ENCODE measurements at regions not wholly inside any gene's neighbourhood (a gene's known extent, or its start where the extent isn't known, plus 50 kb on each side); places are given as distances from the start of the nearest gene placed in this dataset.

DNA sequence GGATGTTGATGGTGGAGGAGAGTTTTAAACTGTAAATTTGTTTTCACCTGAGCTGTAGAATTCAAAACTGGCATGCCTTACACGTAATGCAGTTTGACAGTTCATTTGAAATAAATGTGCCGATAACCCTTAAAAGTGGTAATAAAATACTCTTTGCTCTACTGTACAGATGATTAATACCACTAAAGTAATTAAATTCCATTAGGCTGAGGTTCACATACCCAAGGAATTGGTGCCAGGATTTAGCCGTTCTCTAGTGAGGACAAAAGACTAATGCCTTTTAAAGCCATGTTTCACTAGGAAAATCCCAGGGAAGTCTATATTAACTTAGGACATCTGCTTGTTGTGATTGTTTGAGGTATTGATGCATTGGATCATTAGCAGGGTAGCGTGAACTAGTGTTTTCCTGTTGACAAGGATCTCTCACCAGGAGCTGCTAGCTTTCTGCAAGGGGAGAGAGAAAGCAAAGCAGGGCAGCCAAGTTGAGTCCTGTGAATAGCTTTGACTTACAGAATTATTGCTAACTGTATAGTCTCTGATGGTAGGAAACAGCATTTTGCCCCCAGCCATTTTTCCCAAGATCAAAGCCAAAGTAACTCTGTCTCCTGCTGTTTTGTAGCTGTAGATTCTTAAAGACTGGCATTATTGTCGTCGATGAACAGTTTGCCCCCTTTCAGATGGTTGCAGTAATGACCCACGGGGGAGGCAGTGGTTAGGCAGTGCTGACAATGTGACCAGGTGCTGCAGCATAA, 280.9 kb upstream of the FANCL start:
- H3K27ac ChIP-seq = no peak overlapping the region
- H3K27me3 ChIP-seq (ENCODE audit: low read depth) = no peaks in the 10 kb centered on the region
- DNase-seq = no peak
- no peak overlapping the region for H3K4me3 ChIP-seq
- H3K9me3 ChIP-seq = no peaks in the 10 kb centered on the region
- intact Hi-C loops (cut with DNase I) = no loop called here
- TF ChIP-seq, protein P1, sequence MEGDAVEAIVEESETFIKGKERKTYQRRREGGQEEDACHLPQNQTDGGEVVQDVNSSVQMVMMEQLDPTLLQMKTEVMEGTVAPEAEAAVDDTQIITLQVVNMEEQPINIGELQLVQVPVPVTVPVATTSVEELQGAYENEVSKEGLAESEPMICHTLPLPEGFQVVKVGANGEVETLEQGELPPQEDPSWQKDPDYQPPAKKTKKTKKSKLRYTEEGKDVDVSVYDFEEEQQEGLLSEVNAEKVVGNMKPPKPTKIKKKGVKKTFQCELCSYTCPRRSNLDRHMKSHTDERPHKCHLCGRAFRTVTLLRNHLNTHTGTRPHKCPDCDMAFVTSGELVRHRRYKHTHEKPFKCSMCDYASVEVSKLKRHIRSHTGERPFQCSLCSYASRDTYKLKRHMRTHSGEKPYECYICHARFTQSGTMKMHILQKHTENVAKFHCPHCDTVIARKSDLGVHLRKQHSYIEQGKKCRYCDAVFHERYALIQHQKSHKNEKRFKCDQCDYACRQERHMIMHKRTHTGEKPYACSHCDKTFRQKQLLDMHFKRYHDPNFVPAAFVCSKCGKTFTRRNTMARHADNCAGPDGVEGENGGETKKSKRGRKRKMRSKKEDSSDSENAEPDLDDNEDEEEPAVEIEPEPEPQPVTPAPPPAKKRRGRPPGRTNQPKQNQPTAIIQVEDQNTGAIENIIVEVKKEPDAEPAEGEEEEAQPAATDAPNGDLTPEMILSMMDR (IDR thresholded peaks at IDR 0.05) = no peak
- H3K4me1 ChIP-seq = no peaks in the 10 kb centered on the region
- no peaks in the 10 kb centered on the region for H3K36me3 ChIP-seq
- ATAC-seq = no peak

DNA sequence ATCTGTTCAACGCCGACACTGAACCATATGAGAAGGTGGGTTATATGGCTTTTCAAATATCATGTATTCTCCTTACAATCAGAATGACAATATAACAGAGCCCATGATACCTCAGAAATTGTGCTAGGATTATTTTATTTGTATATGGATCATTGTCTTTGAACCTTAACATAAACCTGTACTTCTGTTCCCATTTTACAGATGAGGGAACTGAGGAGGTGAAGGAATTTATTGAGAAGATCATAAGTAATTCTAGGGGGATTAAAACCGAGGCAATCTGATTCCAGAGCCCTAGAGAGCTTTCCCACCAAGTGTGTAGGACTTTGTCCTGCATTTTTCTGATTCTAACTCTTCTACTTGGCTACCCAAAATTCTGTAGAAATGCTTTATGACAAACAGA, 279.8 kb upstream of the FANCL start:
- H3K4me1 ChIP-seq = no peaks in the 10 kb centered on the region
- ATAC-seq (no peak), DNase-seq (no peak)
- no peak overlapping the region for H3K27ac ChIP-seq
- H3K27me3 ChIP-seq (ENCODE audit: low read depth) = no peaks in the 10 kb centered on the region
- no peaks in the 10 kb centered on the region for H3K36me3 ChIP-seq
- TF ChIP-seq, protein P1 (IDR thresholded peaks at IDR 0.05) = no peak
- intact Hi-C loops (cut with DNase I) = no loop called here
- no peak overlapping the region for H3K4me3 ChIP-seq
- H3K9me3 ChIP-seq = no peaks in the 10 kb centered on the region

DNA sequence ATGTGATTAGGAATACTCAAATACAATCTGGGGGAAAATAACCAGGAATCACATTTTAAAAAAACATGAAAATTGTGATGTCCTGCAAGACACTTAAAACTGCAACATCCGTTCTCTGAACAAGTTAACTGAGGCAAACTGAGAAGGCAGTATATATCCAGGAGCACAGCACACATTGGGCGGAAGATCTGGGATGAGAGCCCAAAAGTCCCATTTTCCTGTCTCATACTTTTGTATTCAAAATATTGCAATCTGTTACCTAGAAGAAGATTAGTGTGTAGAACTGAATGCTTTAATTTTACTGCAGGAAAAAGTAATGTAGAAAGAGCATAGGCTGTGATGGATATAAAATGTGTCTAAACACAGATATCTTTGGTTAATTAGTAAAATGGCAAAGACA, 276.8 kb upstream of the FANCL start:
- H3K4me3 ChIP-seq = no peak overlapping the region
- ATAC-seq (no peak), DNase-seq (no peak)
- TF ChIP-seq, protein P1 (IDR thresholded peaks at IDR 0.05) = no peak
- intact Hi-C loops (cut with DNase I) = no loop called here
- H3K9me3 ChIP-seq = no peaks in the 10 kb centered on the region
- H3K36me3 ChIP-seq = no peaks in the 10 kb centered on the region
- no peaks in the 10 kb centered on the region for H3K27me3 ChIP-seq (ENCODE audit: low read depth)
- H3K27ac ChIP-seq = no peak overlapping the region
- no peaks in the 10 kb centered on the region for H3K4me1 ChIP-seq

DNA sequence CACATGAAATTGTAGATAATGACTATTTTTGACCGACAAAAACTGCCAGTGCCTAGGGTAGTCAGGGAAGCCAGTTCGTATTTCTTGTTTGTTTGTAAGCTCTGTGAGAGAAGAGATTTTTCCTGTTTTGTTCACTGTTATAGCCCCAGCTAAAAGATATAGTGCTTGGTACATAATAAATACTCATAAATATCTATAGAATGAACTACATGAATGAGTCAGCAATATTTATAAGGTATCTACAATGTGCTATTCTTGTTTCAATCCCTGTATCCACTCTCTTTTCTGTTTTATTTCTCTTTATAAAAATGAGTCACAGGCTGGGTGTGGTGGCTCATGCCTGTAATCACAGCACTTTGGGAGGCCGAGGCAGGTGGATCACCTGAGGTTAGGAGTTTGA, 275.6 kb upstream of the FANCL start:
- TF ChIP-seq, protein P1 (IDR thresholded peaks at IDR 0.05) = no peak
- Histone ChIP-seq H3K9me3 (no peaks in the 10 kb centered on the region), H3K27ac (no peak overlapping the region), H3K27me3 (ENCODE audit: low read depth) (no peaks in the 10 kb centered on the region), H3K36me3 (no peaks in the 10 kb centered on the region), H3K4me3 (no peak overlapping the region), H3K4me1 (no peaks in the 10 kb centered on the region)
- intact Hi-C loops (cut with DNase I) = no loop called here
- no peak for ATAC-seq
- no peak for DNase-seq

DNA sequence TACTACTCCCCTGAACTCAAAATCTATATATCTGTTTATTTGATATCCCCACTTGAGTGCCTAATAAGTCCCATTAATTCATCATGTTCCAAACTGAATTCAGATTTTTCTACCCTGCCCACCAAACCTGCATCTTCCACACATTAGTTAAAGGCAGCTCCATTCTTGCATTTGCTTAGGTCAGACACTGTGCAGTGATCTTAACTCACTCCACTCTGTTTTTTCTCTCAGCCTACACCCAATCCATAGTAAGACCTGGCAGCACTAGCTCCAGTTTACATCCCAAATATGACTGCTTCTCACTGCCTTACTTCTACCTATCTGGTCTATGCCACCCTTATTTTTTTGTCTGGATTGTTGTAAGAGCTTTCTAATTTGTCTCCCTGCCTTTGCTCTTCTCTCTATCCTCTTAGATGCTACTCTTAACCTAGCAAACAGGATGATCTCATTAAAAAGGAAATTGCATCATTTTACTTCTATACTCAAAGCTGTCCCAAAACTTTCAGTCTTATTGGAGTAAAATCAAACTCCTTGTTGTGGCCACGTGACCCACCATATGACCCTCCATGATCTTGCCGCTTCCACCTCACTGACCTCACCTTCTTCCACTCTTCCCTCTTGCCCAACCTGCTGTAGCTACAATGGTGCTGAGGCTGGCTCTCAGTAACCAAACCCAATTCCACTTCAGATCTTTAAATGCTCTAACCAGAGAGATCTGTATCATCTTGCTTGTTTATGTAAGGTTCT, 274.9 kb upstream of the FANCL start:
- DNase-seq = no peak
- H3K27ac ChIP-seq = no peak overlapping the region
- no peaks in the 10 kb centered on the region for H3K27me3 ChIP-seq (ENCODE audit: low read depth)
- no peaks in the 10 kb centered on the region for H3K9me3 ChIP-seq
- no peak overlapping the region for H3K4me3 ChIP-seq
- no peaks in the 10 kb centered on the region for H3K36me3 ChIP-seq
- TF ChIP-seq, protein P1 (IDR thresholded peaks at IDR 0.05) = no peak
- intact Hi-C loops (cut with DNase I) = no loop called here
- no peaks in the 10 kb centered on the region for H3K4me1 ChIP-seq
- no peak for ATAC-seq
